H9 (cell line): ENCODE measurements at regions not wholly inside any gene's neighbourhood (a gene's known extent, or its start where the extent isn't known, plus 50 kb on each side); places are given as distances from the start of the nearest gene placed in this dataset.
A peak's percentile ranks its signal among the peaks of the same experiment; 100 is the strongest.

Experiments used
- DNase-seq: peaks from one replicate; pipeline ENCODE4 v3.0.0-alpha.2; 2017
- H2AFZ ChIP-seq: one replicate; pipeline ENCODE4 v1.6.1; 2013; ENCODE audit warnings: mild to moderate bottlenecking, low read length, control low read depth, moderate library complexity
- H2AK5ac ChIP-seq: 2 replicates; pipeline ENCODE4 v1.6.1; 2013; ENCODE audit warnings: low read length, control low read depth, mixed read lengths; ENCODE audit not compliant: insufficient read length
- H2BK120ac ChIP-seq: one replicate; pipeline ENCODE4 v1.6.1; 2013; ENCODE audit warnings: low read depth, mild to moderate bottlenecking, low read length, control low read depth, inconsistent platforms; ENCODE audit not compliant: poor library complexity, severe bottlenecking
- H2BK12ac ChIP-seq: 2 replicates; pipeline ENCODE4 v1.6.1; 2013; ENCODE audit warnings: low read length, control low read depth, mixed read lengths, low read depth; ENCODE audit not compliant: insufficient read length
- H2BK15ac ChIP-seq: 2 replicates; pipeline ENCODE4 v1.6.1; 2013; ENCODE audit warnings: low read depth, low read length, control low read depth
- H2BK20ac ChIP-seq: one replicate; pipeline ENCODE4 v1.6.1; 2013; ENCODE audit warnings: low read depth, mild to moderate bottlenecking, low read length, control low read depth, inconsistent platforms; ENCODE audit not compliant: poor library complexity, severe bottlenecking
- H2BK5ac ChIP-seq: 2 replicates; pipeline ENCODE4 v1.6.1; 2013; ENCODE audit warnings: low read length, control low read depth, mixed read lengths; ENCODE audit not compliant: insufficient read length
- H3K14ac ChIP-seq: 2 replicates; pipeline ENCODE4 v1.6.1; 2013; ENCODE audit warnings: low read length, control low read depth; ENCODE audit not compliant: insufficient read depth
- H3K18ac ChIP-seq: 2 replicates; pipeline ENCODE4 v1.6.1; 2013; ENCODE audit warnings: low read depth, mild to moderate bottlenecking, mixed read lengths, low read length, control low read depth; ENCODE audit not compliant: insufficient read length
- H3K23ac ChIP-seq: 2 replicates; pipeline ENCODE4 v1.6.1; 2013; ENCODE audit warnings: low read length, control low read depth, mixed read lengths, low read depth; ENCODE audit not compliant: insufficient read length
- H3K23me2 ChIP-seq: 2 replicates; pipeline ENCODE4 v1.6.1; 2013; ENCODE audit warnings: low read depth, mild to moderate bottlenecking, mixed read lengths, low read length, control low read depth; ENCODE audit not compliant: insufficient read length, poor library complexity, severe bottlenecking
- H3K27ac ChIP-seq: 2 replicates; pipeline ENCODE4 v1.5.1; 2013; ENCODE audit warnings: low read length, control low read depth, mixed read lengths, low read depth; ENCODE audit not compliant: insufficient read length
- H3K27me3 ChIP-seq: 2 replicates; pipeline ENCODE4 v1.6.1; 2013; ENCODE audit warnings: low read length, control low read depth, inconsistent platforms; ENCODE audit not compliant: insufficient read depth
- H3K4ac ChIP-seq: 2 replicates; pipeline ENCODE4 v1.6.1; 2013; ENCODE audit warnings: low read depth, mild to moderate bottlenecking, control low read depth, inconsistent platforms, low read length, moderate library complexity
- H3K4me1 ChIP-seq: 2 replicates; pipeline ENCODE4 v1.6.1; 2013; ENCODE audit warnings: low read length, control low read depth, inconsistent platforms; ENCODE audit not compliant: insufficient read depth
- H3K4me2 ChIP-seq: 2 replicates; pipeline ENCODE4 v1.6.1; 2013; ENCODE audit warnings: low read length, control low read depth, mixed read lengths; ENCODE audit not compliant: insufficient read length, insufficient read depth
- H3K56ac ChIP-seq: 2 replicates; pipeline ENCODE4 v1.6.1; 2013; ENCODE audit warnings: low read depth, mild to moderate bottlenecking, mixed read lengths, low read length, control low read depth; ENCODE audit not compliant: insufficient read length
- H3K79me1 ChIP-seq: 2 replicates; pipeline ENCODE4 v1.6.1; 2013; ENCODE audit warnings: low read depth, mild to moderate bottlenecking, moderate library complexity, low read length, control low read depth, inconsistent platforms; ENCODE audit not compliant: insufficient read depth, poor library complexity, severe bottlenecking
- H3K79me2 ChIP-seq: 2 replicates; pipeline ENCODE4 v1.6.1; 2013; ENCODE audit warnings: low read length, control low read depth, inconsistent platforms; ENCODE audit not compliant: insufficient read depth
- H3K9ac ChIP-seq: 2 replicates; pipeline ENCODE4 v1.6.1; 2013; ENCODE audit warnings: low read length, control low read depth, mixed read lengths; ENCODE audit not compliant: insufficient read length; ENCODE audit errors: extremely low read depth
- H3K9me3 ChIP-seq: one replicate; pipeline ENCODE4 v1.6.1; 2013; ENCODE audit warnings: low read depth, low read length, inconsistent platforms; ENCODE audit not compliant: control insufficient read depth
- H3T11ph ChIP-seq: one replicate; pipeline ENCODE4 v1.6.1; 2013; ENCODE audit warnings: mild to moderate bottlenecking, low read length, control low read depth, inconsistent platforms
- H4K20me1 ChIP-seq: one replicate; pipeline ENCODE4 v1.6.1; 2013; ENCODE audit not compliant: control insufficient read depth, insufficient read length, insufficient read depth
- H4K5ac ChIP-seq: 2 replicates; pipeline ENCODE4 v1.6.1; 2013; ENCODE audit warnings: low read depth, mild to moderate bottlenecking, mixed read lengths, low read length, control low read depth; ENCODE audit not compliant: insufficient read length
- H4K8ac ChIP-seq: replicated peaks from 2 replicates; pipeline ENCODE4 v1.6.1; 2013; ENCODE audit warnings: low read length, control low read depth, mixed read lengths, low read depth; ENCODE audit not compliant: insufficient read length
- H4K91ac ChIP-seq: 2 replicates; pipeline ENCODE4 v1.6.1; 2013; ENCODE audit warnings: low read depth, mild to moderate bottlenecking, moderate library complexity, mixed read lengths, low read length, control low read depth; ENCODE audit not compliant: insufficient read length
- H3K27ac Mint-ChIP-seq, 3 experiments: 2 replicates in 2 of 3; 3 replicates in 1 of 3; pipeline ENCODE4 v1.8.0; 2020 to 2021; ENCODE audit warnings: mixed read lengths in 3 of 3, mild to moderate bottlenecking in 1 of 3, moderate library complexity in 1 of 3
- H3K27me3 Mint-ChIP-seq: 2 replicates; pipeline ENCODE4 v1.8.0; 2021; ENCODE audit warnings: low read depth, mild to moderate bottlenecking, moderate library complexity, mixed read lengths
- H3K36me3 Mint-ChIP-seq, 3 experiments: 2 replicates in 2 of 3; 3 replicates in 1 of 3; pipeline ENCODE4 v1.8.0; 2020 to 2021; ENCODE audit warnings: low read depth in 3 of 3, mixed read lengths in 3 of 3; ENCODE audit not compliant: insufficient read depth in 1 of 3
- H3K4me1 Mint-ChIP-seq, 2 experiments: 2 replicates each; pipeline ENCODE4 v1.8.0; 2020; ENCODE audit warnings: mixed read lengths in 2 of 2
- H3K4me3 Mint-ChIP-seq, 2 experiments: 2 replicates in 1 of 2; 3 replicates in 1 of 2; pipeline ENCODE4 v1.8.0; 2020 to 2021; ENCODE audit warnings: mild to moderate bottlenecking in 2 of 2, mixed read lengths in 2 of 2, moderate library complexity in 1 of 2
- H3K9me3 Mint-ChIP-seq, 2 experiments: 2 replicates in 1 of 2; 3 replicates in 1 of 2; pipeline ENCODE4 v1.8.0; 2020; ENCODE audit warnings: mild to moderate bottlenecking in 2 of 2, mixed read lengths in 2 of 2, moderate library complexity in 1 of 2
- CTCF ChIP-seq: fragments of 200-600 bp; sonication (generic); conservative IDR thresholded peaks from 3 replicates; pipeline ENCODE4 v1.8.0; 2021; ENCODE audit warnings: antibody characterized with exemption, mild to moderate bottlenecking
- WGBS: extraction: QIAGEN DNeasy Blood & Tissue Kit; methylation state at CpG from one replicate; pipeline ENCODE4 v1.1.7; 2013; ENCODE audit warnings: missing lambda C conversion rate, low lambda C conversion rate, mixed read lengths; ENCODE audit not compliant: insufficient read length; ENCODE audit errors: extremely low coverage; 5-methylcytosine and 5-hydroxymethylcytosine counted together

DNA sequence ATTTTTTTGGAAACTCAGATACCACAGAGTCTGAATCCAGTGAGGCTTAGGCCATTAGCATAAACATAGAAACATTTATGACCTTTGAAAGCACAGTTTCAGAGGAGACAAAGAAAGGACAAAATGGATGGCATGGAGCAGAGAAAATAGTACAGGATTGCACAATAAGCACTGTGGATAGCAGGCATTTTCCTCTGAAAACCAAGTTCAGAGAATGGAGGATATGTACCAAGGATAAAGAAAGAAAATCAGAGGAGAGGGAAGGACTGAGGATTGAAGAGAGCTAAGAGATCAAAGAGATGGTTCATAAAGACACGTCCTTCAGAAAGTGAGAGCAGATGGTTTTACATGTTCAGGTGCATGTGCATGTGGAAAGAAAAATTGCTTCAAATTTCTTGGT lies 707.2 kb upstream of the CELF2 start:
- Histone ChIP-seq H3T11ph (no peak overlapping the region), H3K27ac (no peak overlapping the region), H3K56ac (no peak overlapping the region), H3K9ac (no peak overlapping the region), H2AK5ac (no peak overlapping the region), H3K23ac (no peak overlapping the region), H4K20me1 (no peaks in the 10 kb centered on the region), H3K79me1 (no peaks in the 10 kb centered on the region), H4K91ac (no peak overlapping the region), H3K4me1 (no peaks in the 10 kb centered on the region; the same call in 1 of the 2 replicates), H3K18ac (no peak overlapping the region), H2BK120ac (no peak overlapping the region), H3K27me3 (no peaks in the 10 kb centered on the region), H3K9me3 (no peaks in the 10 kb centered on the region), H3K4ac (no peak overlapping the region), H4K8ac (no peak overlapping the region), H4K5ac (no peak overlapping the region), H3K79me2 (no peaks in the 10 kb centered on the region), H3K4me2 (no peak overlapping the region), H2BK5ac (no peak overlapping the region), H3K23me2 (no peaks in the 10 kb centered on the region), H3K14ac (no peak overlapping the region), H2BK20ac (no peak overlapping the region), H2AFZ (no peak overlapping the region), H2BK12ac (no peak overlapping the region), H2BK15ac (no peak overlapping the region)
- no peak for DNase-seq
- H3K4me1 Mint-ChIP-seq, result peaks cover 0 to 4% of the 10 kb centered on the region in 2 experiments; a peak in 1 of 4 replicates
- no CpG with 5 or more reads among the region's 1 CpG for WGBS
- no peaks in the 10 kb centered on the region for H3K9me3 Mint-ChIP-seq
- H3K27me3 Mint-ChIP-seq, result no peaks in the 10 kb centered on the region
- H3K36me3 Mint-ChIP-seq, result peaks cover 0 to 3% (median 0%) of the 10 kb centered on the region in 3 experiments; a peak in 2 of 7 replicates
- H3K4me3 Mint-ChIP-seq, result no peak overlapping the region
- TF ChIP-seq CTCF, result no peak
- peak overlapping the region in 1 of 3 experiments; percentile 57; a peak in 1 of 7 replicates for H3K27ac Mint-ChIP-seq
